ENCODE measurements at regions not wholly inside any gene's neighbourhood (a gene's known extent, or its start where the extent isn't known, plus 50 kb on each side); places are given as distances from the start of the nearest gene placed in this dataset.

- TF ChIP-seq CTCF (conservative IDR thresholded peaks at IDR 0.05; ENCODE audit: low read length) = no peak
- H3K4me3 ChIP-seq (ENCODE audit: low read length) = no peak overlapping the region
- no peak for DNase-seq (ENCODE audit: low read depth)
Observed at GRCh38 chr13:76764916-76765315, 121.3 kb downstream of the KCTD12 start.

- TF ChIP-seq CTCF (conservative IDR thresholded peaks at IDR 0.05; ENCODE audit: low read length) = no peak
- DNase-seq (ENCODE audit: low read depth) = no peak
- H3K4me3 ChIP-seq (ENCODE audit: low read length) = no peak overlapping the region
Observed at GRCh38 chr13:76764429-76764828, 121.8 kb downstream of the KCTD12 start.

GRCh38 chr13:76762721-76763120, 123.5 kb downstream of the KCTD12 start:
- no peak for DNase-seq (ENCODE audit: low read depth)
- no peak overlapping the region for H3K4me3 ChIP-seq (ENCODE audit: low read length)
- TF ChIP-seq CTCF (conservative IDR thresholded peaks at IDR 0.05; ENCODE audit: low read length) = no peak

GRCh38 chr13:76759877-76760276, 126.3 kb downstream of the KCTD12 start:
- no peak for DNase-seq (ENCODE audit: low read depth)
- no peak overlapping the region for H3K4me3 ChIP-seq (ENCODE audit: low read length)
- TF ChIP-seq CTCF (conservative IDR thresholded peaks at IDR 0.05; ENCODE audit: low read length) = no peak

- no peak for TF ChIP-seq CTCF (conservative IDR thresholded peaks at IDR 0.05; ENCODE audit: low read length)
- DNase-seq (ENCODE audit: low read depth) = no peak
- H3K4me3 ChIP-seq (ENCODE audit: low read length) = no peak overlapping the region
Observed at GRCh38 chr13:76758738-76759137, 127.5 kb downstream of the KCTD12 start.

GRCh38 chr13:76758257-76758656, 127.9 kb downstream of the KCTD12 start:
- no peak for TF ChIP-seq CTCF (conservative IDR thresholded peaks at IDR 0.05; ENCODE audit: low read length)
- DNase-seq (ENCODE audit: low read depth) = no peak
- H3K4me3 ChIP-seq (ENCODE audit: low read length) = no peak overlapping the region

GRCh38 chr13:76756451-76756850, 129.8 kb downstream of the KCTD12 start:
- no peak for DNase-seq (ENCODE audit: low read depth)
- no peak for TF ChIP-seq CTCF (conservative IDR thresholded peaks at IDR 0.05; ENCODE audit: low read length)
- H3K4me3 ChIP-seq (ENCODE audit: low read length) = no peak overlapping the region

All from AG10803 (cell line).